OCI-LY3 (cell line): ENCODE measurements at regions not wholly inside any gene's neighbourhood (a gene's known extent, or its start where the extent isn't known, plus 50 kb on each side); places are given as distances from the start of the nearest gene placed in this dataset.

ENCODE experiments used
- CTCF ChIP-seq: fragments of 200-600, 300-600 bp; sonication (generic); IDR thresholded peaks from 2 replicates; pipeline ENCODE4 v1.5.1; 2014; ENCODE audit warnings: antibody characterized with exemption, low read length, low read depth
- EZH2phosphoT487 ChIP-seq: fragments of 200-600 bp; shearing (Covaris generic); IDR thresholded peaks from 2 replicates; pipeline ENCODE4 v1.6.1; 2018; ENCODE audit warnings: antibody characterized with exemption, mixed run types, low read depth

DNA sequence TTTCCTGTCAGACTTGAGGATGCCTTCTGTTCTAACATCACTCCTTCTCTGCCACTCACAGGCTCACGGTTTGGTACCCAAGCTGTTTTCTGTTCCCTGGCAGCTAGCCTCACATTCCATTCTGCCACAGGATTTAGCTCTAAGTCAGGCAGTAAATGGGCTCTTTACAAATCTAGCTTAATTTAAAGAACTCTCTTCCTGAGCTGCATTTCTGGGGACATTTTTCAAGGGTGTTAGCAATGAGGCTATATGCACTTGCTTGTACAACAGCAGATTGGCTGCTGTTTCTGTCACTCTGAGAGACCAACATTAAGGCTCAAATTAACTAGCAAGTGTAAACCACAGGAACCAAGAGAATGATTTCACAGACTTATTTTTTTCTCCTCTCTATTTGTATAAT lies 337.8 kb upstream of the NOCT start:
- TF ChIP-seq CTCF (no peak), EZH2phosphoT487 (no peak)
